Activated CD8-positive, alpha-beta T cell treated with anti-CD3 and anti-CD28 coated beads for 36 hours (primary cell): ENCODE measurements at regions not wholly inside any gene's neighbourhood (a gene's known extent, or its start where the extent isn't known, plus 50 kb on each side); places are given as distances from the start of the nearest gene placed in this dataset.

ENCODE experiments used
- ATAC-seq: fragments of 200-7000 bp; cut with Tn5 transposase; one replicate; pipeline ENCODE4 v1.10.0; 2021; ENCODE audit warnings: mild to moderate bottlenecking, moderate library complexity
- CTCF ChIA-PET: fragments of 350-600 bp; sonication (Branson Sonifier 250); formaldehyde crosslinking; loops from one replicate; lab custom pipeline; 2021; ENCODE audit warnings: antibody characterized with exemption; lab: Charles Lee
- POLR2A ChIA-PET: fragments of 350-600 bp; sonication (Branson Sonifier 250); formaldehyde crosslinking; loops from one replicate; lab custom pipeline; 2021; ENCODE audit warnings: antibody characterized with exemption; lab: Charles Lee
- DNase-seq: peaks from one replicate; pipeline ENCODE4 v3.0.0-alpha.2; 2020
- H3K27ac Mint-ChIP-seq: one replicate; pipeline ENCODE4 v1.8.0; 2021; ENCODE audit warnings: mild to moderate bottlenecking, mixed read lengths
- H3K27me3 Mint-ChIP-seq: one replicate; pipeline ENCODE4 v1.8.0; 2021; ENCODE audit warnings: mixed read lengths
- H3K36me3 Mint-ChIP-seq: one replicate; pipeline ENCODE4 v1.8.0; 2021; ENCODE audit warnings: low read depth, mixed read lengths
- H3K4me1 Mint-ChIP-seq: one replicate; pipeline ENCODE4 v1.8.0; 2021; ENCODE audit warnings: low read depth, mixed read lengths
- H3K4me3 Mint-ChIP-seq: one replicate; pipeline ENCODE4 v1.8.0; 2021; ENCODE audit warnings: mild to moderate bottlenecking, moderate library complexity, mixed read lengths
- H3K9me3 Mint-ChIP-seq: one replicate; pipeline ENCODE4 v1.8.0; 2021; ENCODE audit warnings: mixed read lengths
- CTCF ChIP-seq: fragments of 200-600 bp; IDR thresholded peaks from one replicate; pipeline ENCODE4 v1.8.0; 2022; ENCODE audit warnings: antibody characterized with exemption, mild to moderate bottlenecking
- intact Hi-C: fragments of 100-400 bp; cut with micrococcal nuclease; formaldehyde crosslinking; loops from one replicate; pipeline ENCODE4 v1.10.0; 2022

- POLR2A ChIA-PET, result no interaction called here
- intact Hi-C loops, result no loop called here
- no peaks in the 10 kb centered on the region for H3K36me3 Mint-ChIP-seq
Observed at GRCh38 chr7:23941551-23941950, 231.5 kb downstream of the STK31 start.

DNA sequence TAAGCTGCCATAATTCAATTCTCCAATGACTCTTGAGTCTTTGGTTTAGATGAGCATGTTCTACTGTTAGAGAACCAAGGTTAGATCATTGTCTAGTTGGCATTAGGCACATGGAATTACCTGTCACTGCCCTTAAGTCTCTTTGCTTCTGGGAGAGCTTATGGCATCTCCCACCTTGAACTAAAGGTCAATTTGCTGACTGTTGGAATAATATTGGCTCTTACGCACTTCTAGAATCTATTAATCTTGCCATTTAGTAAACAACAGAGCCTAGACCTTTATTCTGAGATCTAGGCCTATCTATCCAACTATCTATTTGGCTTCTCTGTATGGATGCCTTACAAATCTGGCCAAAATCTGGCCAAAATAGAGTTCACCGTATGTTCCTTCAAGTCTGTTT lies 232.0 kb downstream of the STK31 start:
- no peak for TF ChIP-seq CTCF
- no peaks in the 10 kb centered on the region for H3K4me1 Mint-ChIP-seq
- H3K27ac Mint-ChIP-seq, result no peak overlapping the region
- no peak for ATAC-seq
- H3K9me3 Mint-ChIP-seq, result peaks cover 8% of the 10 kb centered on the region
- ChIA-PET CTCF (no interaction called here), POLR2A (no interaction called here)
- H3K27me3 Mint-ChIP-seq, result peaks cover 24% of the 10 kb centered on the region
- no peak for DNase-seq
- H3K36me3 Mint-ChIP-seq, result no peaks in the 10 kb centered on the region
- no peak overlapping the region for H3K4me3 Mint-ChIP-seq
- intact Hi-C loops, result no loop called here

More at GRCh38 chr7:23941551-23941950, 231.5 kb downstream of the STK31 start:
- no peaks in the 10 kb centered on the region for H3K4me1 Mint-ChIP-seq
- DNase-seq, result no peak
- peaks cover 4% of the 10 kb centered on the region for H3K9me3 Mint-ChIP-seq
- ATAC-seq, result no peak
- CTCF ChIA-PET, result no interaction called here
- H3K4me3 Mint-ChIP-seq, result no peak overlapping the region
- no peak overlapping the region for H3K27ac Mint-ChIP-seq
- no peak for TF ChIP-seq CTCF
- peaks cover 25% of the 10 kb centered on the region for H3K27me3 Mint-ChIP-seq

GRCh38 chr7:23944131-23944530 lies 234.1 kb downstream of the STK31 start:
- TF ChIP-seq CTCF, result no peak
- DNase-seq, result no peak
- no peak overlapping the region for H3K27ac Mint-ChIP-seq
- ATAC-seq, result no peak
- POLR2A ChIA-PET, result no interaction called here
- H3K9me3 Mint-ChIP-seq, result peaks cover 6% of the 10 kb centered on the region
- H3K4me3 Mint-ChIP-seq, result no peak overlapping the region
- intact Hi-C loops, result no loop called here
- CTCF ChIA-PET, result no interaction called here
- H3K36me3 Mint-ChIP-seq, result no peaks in the 10 kb centered on the region
- no peaks in the 10 kb centered on the region for H3K4me1 Mint-ChIP-seq
- H3K27me3 Mint-ChIP-seq, result peaks cover 18% of the 10 kb centered on the region

- peaks cover 15% of the 10 kb centered on the region for H3K27me3 Mint-ChIP-seq
- ATAC-seq, result no peak
- DNase-seq, result no peak
- ChIA-PET CTCF (no interaction called here), POLR2A (interaction anchor here (0.6 kb wide), 1 partner anchor 265 kb away, joined by 3 read pairs; no protein-coding TSS in a partner anchor)
- no peak overlapping the region for H3K4me3 Mint-ChIP-seq
- H3K9me3 Mint-ChIP-seq, result peaks cover 6% of the 10 kb centered on the region
- no peak for TF ChIP-seq CTCF
- H3K27ac Mint-ChIP-seq, result no peak overlapping the region
- intact Hi-C loops, result no loop called here
- H3K36me3 Mint-ChIP-seq, result no peaks in the 10 kb centered on the region
- no peaks in the 10 kb centered on the region for H3K4me1 Mint-ChIP-seq
Observed at GRCh38 chr7:23945472-23945871, 235.5 kb downstream of the STK31 start.

DNA sequence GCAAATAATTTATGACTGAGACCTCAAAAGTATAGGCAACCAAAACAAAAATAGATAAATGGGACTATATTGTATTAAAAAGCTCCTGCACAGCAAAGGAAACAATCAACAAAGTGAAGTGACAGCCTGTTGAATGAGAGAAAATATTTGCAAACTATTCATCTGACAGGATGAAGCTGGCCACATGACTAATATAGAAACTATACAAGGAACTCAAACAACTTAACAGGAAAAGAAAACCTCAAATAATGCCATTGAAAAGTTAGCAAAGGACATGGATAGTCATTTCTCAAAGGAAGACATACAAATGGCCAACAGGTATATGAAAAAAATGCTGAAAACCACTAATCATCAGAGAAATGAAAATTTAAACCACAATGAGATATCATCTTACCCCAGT lies 245.1 kb downstream of the STK31 start:
- no peak for ATAC-seq
- Mint-ChIP-seq H3K36me3 (no peaks in the 10 kb centered on the region), H3K4me1 (no peaks in the 10 kb centered on the region), H3K27ac (no peak overlapping the region), H3K9me3 (no peaks in the 10 kb centered on the region), H3K4me3 (no peak overlapping the region), H3K27me3 (no peaks in the 10 kb centered on the region)
- CTCF ChIA-PET, result no interaction called here
- POLR2A ChIA-PET, result no interaction called here
- TF ChIP-seq CTCF, result no peak
- intact Hi-C loops, result no loop called here
- DNase-seq, result no peak
